ENCODE measurements at regions not wholly inside any gene's neighbourhood (a gene's known extent, or its start where the extent isn't known, plus 50 kb on each side); places are given as distances from the start of the nearest gene placed in this dataset.

- TF ChIP-seq, protein P1, sequence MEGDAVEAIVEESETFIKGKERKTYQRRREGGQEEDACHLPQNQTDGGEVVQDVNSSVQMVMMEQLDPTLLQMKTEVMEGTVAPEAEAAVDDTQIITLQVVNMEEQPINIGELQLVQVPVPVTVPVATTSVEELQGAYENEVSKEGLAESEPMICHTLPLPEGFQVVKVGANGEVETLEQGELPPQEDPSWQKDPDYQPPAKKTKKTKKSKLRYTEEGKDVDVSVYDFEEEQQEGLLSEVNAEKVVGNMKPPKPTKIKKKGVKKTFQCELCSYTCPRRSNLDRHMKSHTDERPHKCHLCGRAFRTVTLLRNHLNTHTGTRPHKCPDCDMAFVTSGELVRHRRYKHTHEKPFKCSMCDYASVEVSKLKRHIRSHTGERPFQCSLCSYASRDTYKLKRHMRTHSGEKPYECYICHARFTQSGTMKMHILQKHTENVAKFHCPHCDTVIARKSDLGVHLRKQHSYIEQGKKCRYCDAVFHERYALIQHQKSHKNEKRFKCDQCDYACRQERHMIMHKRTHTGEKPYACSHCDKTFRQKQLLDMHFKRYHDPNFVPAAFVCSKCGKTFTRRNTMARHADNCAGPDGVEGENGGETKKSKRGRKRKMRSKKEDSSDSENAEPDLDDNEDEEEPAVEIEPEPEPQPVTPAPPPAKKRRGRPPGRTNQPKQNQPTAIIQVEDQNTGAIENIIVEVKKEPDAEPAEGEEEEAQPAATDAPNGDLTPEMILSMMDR (conservative IDR thresholded peaks at IDR 0.05; ENCODE audit: low read depth, low read length): no peak
- no peak for TF ChIP-seq ELK1 (IDR thresholded peaks at IDR 0.05; ENCODE audit: borderline replicate concordance, low read depth, low read length)
- TF ChIP-seq POLR2A (IDR thresholded peaks at IDR 0.05; ENCODE audit: low read depth, low read length): no peak
- no peak for TF ChIP-seq CEBPB (IDR thresholded peaks at IDR 0.05; ENCODE audit: low read depth, low read length)
These were observed 173.9 kb upstream of the PLEKHA5 start for GRCh38 chr12:18955594-18955993.

All from IMR-90 (cell line).